ENCODE measurements at regions not wholly inside any gene's neighbourhood (a gene's known extent, or its start where the extent isn't known, plus 50 kb on each side); places are given as distances from the start of the nearest gene placed in this dataset.

DNA sequence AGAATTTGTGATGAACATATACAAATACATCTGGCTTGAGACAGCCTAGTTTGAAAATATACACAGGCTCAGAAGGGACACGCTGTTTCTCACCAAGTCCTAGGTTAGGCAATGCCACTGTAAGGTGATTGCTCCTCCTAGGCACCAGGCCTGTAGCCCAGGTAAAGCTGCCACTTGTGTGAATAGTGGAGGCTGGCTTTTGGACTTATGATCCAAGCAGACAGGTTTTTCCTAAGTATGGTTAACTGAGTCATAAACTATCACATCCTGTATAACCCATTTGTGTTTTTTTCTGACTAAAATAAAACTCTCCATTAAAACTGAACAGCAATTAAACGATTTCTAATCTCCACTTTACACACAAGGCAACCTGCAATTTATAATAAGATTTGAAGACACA lies 81.0 kb downstream of the SEMA4F start:
- Histone ChIP-seq H3K23ac (ENCODE audit: low read length) (no peak overlapping the region), H4K8ac (ENCODE audit: low read depth, low read length) (no peak overlapping the region), H2AK5ac (ENCODE audit: low read length) (no peak overlapping the region), H3K18ac (ENCODE audit: low read length) (no peak overlapping the region), H2BK15ac (replicated peaks; ENCODE audit: low read depth) (no peak overlapping the region), H2BK120ac (ENCODE audit: low read depth, low read length) (no peak overlapping the region), H3K27me3 (ENCODE audit: insufficient read depth, low read length, poor library complexity) (no peaks in the 10 kb centered on the region), H3K79me1 (ENCODE audit: low read length) (no peaks in the 10 kb centered on the region), H3K4me1 (ENCODE audit: control insufficient read depth, low read depth, low read length) (no peaks in the 10 kb centered on the region), H3K4me3 (ENCODE audit: low read length) (no peak overlapping the region), H3K36me3 (ENCODE audit: control insufficient read depth, insufficient read depth, low read length) (no peaks in the 10 kb centered on the region), H3K27ac (ENCODE audit: low read depth, low read length) (no peak overlapping the region), H4K5ac (ENCODE audit: low read length) (no peak overlapping the region), H3K9ac (ENCODE audit: low read length) (no peak overlapping the region), H3K4me2 (ENCODE audit: low read length) (no peak overlapping the region), H3K56ac (ENCODE audit: low read length) (no peak overlapping the region), H2BK5ac (ENCODE audit: low read length) (no peak overlapping the region), H3K4ac (ENCODE audit: low read depth, low read length) (no peak overlapping the region), H3K79me2 (ENCODE audit: control insufficient read depth, insufficient read depth, low read length) (no peaks in the 10 kb centered on the region)
- WGBS (ENCODE audit: extremely low coverage, insufficient coverage, low lambda C conversion rate): 100% methylated on average over 1 of the region's 2 CpGs
- no peak for DNase-seq

DNA sequence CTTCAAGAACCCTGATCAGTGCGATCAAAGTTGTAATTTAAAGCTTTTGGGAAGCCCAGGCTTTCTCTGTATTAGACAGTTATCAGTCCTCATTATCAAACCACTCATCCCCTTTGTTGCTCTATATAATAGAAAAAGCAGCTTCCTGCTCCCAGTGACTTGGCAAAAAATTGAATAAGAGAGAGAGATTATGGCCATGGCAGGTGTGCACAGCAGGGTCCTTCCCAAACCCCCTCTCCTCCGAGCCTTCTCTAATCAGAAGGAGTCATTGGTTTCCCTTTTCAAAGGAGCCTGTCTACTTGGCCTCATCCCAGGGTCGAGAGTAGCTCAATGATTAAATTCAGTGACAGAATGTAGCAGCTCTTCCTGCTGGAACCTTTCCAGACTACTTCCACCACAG lies 81.5 kb downstream of the SEMA4F start:
- no peak overlapping the region for H3K18ac ChIP-seq (ENCODE audit: low read length)
- no peak overlapping the region for H3K4ac ChIP-seq (ENCODE audit: low read depth, low read length)
- no peak overlapping the region for H3K23ac ChIP-seq (ENCODE audit: low read length)
- H3K27me3 ChIP-seq (ENCODE audit: insufficient read depth, low read length, poor library complexity): no peaks in the 10 kb centered on the region
- no peak overlapping the region for H3K27ac ChIP-seq (ENCODE audit: low read depth, low read length)
- no peaks in the 10 kb centered on the region for H3K79me1 ChIP-seq (ENCODE audit: low read length)
- no peak overlapping the region for H4K5ac ChIP-seq (ENCODE audit: low read length)
- H2BK15ac ChIP-seq (replicated peaks; ENCODE audit: low read depth): no peak overlapping the region
- no peak overlapping the region for H2BK120ac ChIP-seq (ENCODE audit: low read depth, low read length)
- H3K4me3 ChIP-seq (ENCODE audit: low read length): no peak overlapping the region
- no CpG with 5 or more reads among the region's 3 CpGs for WGBS (ENCODE audit: extremely low coverage, insufficient coverage, low lambda C conversion rate)
- no peak overlapping the region for H2BK5ac ChIP-seq (ENCODE audit: low read length)
- H3K56ac ChIP-seq (ENCODE audit: low read length): no peak overlapping the region
- H3K9ac ChIP-seq (ENCODE audit: low read length): no peak overlapping the region
- H4K8ac ChIP-seq (ENCODE audit: low read depth, low read length): no peak overlapping the region
- no peaks in the 10 kb centered on the region for H3K36me3 ChIP-seq (ENCODE audit: control insufficient read depth, insufficient read depth, low read length)
- H2AK5ac ChIP-seq (ENCODE audit: low read length): no peak overlapping the region
- peaks cover under 1% of the 10 kb centered on the region for H3K4me1 ChIP-seq (ENCODE audit: control insufficient read depth, low read depth, low read length)
- peak; percentile 10 for DNase-seq
- H3K4me2 ChIP-seq (ENCODE audit: low read length): no peak overlapping the region
- H3K79me2 ChIP-seq (ENCODE audit: control insufficient read depth, insufficient read depth, low read length): no peaks in the 10 kb centered on the region

DNA sequence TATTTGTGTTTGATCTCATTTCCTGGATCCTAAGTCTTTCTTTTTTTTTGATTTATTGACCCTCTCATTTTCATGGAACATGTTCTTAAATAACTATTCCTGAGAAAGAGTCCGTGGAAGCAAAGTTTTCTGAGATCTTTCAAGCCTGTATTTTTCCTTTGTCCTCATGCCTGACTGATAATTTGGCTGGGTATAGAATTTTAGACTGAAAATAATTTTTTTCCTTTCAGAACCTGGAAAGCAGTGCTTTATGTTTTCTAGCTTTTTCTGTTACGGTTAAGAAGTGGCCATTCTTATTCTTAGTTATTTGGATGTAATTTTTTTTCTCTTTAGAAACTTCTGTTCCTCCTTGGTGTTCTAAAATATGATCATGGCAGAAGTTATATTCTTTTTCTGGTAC lies 82.5 kb downstream of the SEMA4F start:
- Histone ChIP-seq H2BK5ac (ENCODE audit: low read length) (no peak overlapping the region), H3K79me2 (ENCODE audit: control insufficient read depth, insufficient read depth, low read length) (no peaks in the 10 kb centered on the region), H3K9ac (ENCODE audit: low read length) (no peak overlapping the region), H3K79me1 (ENCODE audit: low read length) (no peaks in the 10 kb centered on the region), H4K5ac (ENCODE audit: low read length) (no peak overlapping the region), H3K27ac (ENCODE audit: low read depth, low read length) (no peak overlapping the region), H3K56ac (ENCODE audit: low read length) (no peak overlapping the region), H3K27me3 (ENCODE audit: insufficient read depth, low read length, poor library complexity) (no peaks in the 10 kb centered on the region), H4K8ac (ENCODE audit: low read depth, low read length) (no peak overlapping the region), H3K23ac (ENCODE audit: low read length) (no peak overlapping the region), H3K4me1 (ENCODE audit: control insufficient read depth, low read depth, low read length) (peaks cover 7% of the 10 kb centered on the region), H2BK120ac (ENCODE audit: low read depth, low read length) (no peak overlapping the region), H2AK5ac (ENCODE audit: low read length) (no peak overlapping the region), H3K4me3 (ENCODE audit: low read length) (no peak overlapping the region), H3K4ac (ENCODE audit: low read depth, low read length) (no peak overlapping the region), H3K36me3 (ENCODE audit: control insufficient read depth, insufficient read depth, low read length) (no peaks in the 10 kb centered on the region), H3K4me2 (ENCODE audit: low read length) (no peak overlapping the region), H3K18ac (ENCODE audit: low read length) (no peak overlapping the region), H2BK15ac (replicated peaks; ENCODE audit: low read depth) (no peak overlapping the region)
- DNase-seq: no peak
- no CpG with 5 or more reads among the region's 2 CpGs for WGBS (ENCODE audit: extremely low coverage, insufficient coverage, low lambda C conversion rate)

DNA sequence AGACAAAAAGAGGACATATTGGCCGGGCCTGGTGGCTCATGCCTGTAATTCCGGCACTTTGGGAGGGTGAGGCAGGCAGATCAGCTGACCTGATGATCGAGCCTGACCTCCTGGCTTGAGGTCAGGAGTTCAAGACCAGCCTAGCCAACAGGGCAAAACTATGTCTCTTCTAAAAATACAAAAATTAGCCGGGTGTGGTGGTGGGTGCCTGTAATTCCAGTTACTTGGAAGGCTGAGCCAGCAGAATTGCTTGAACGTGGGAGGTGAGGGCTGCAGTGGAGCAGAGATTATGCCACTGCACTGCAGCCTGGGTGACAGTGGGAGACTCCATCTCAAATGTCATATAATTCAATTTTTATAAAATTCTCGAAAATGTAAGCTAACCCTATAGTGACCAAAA lies 84.5 kb downstream of the SEMA4F start:
- Histone ChIP-seq H3K36me3 (ENCODE audit: control insufficient read depth, insufficient read depth, low read length) (no peaks in the 10 kb centered on the region), H3K23ac (ENCODE audit: low read length) (no peak overlapping the region), H3K79me1 (ENCODE audit: low read length) (no peaks in the 10 kb centered on the region), H4K8ac (ENCODE audit: low read depth, low read length) (no peak overlapping the region), H2BK120ac (ENCODE audit: low read depth, low read length) (no peak overlapping the region), H3K4me1 (ENCODE audit: control insufficient read depth, low read depth, low read length) (peaks cover 7% of the 10 kb centered on the region), H3K4me3 (ENCODE audit: low read length) (no peak overlapping the region), H2BK15ac (replicated peaks; ENCODE audit: low read depth) (no peak overlapping the region), H4K5ac (ENCODE audit: low read length) (no peak overlapping the region), H3K79me2 (ENCODE audit: control insufficient read depth, insufficient read depth, low read length) (no peaks in the 10 kb centered on the region), H3K27me3 (ENCODE audit: insufficient read depth, low read length, poor library complexity) (no peaks in the 10 kb centered on the region), H3K56ac (ENCODE audit: low read length) (no peak overlapping the region), H2AK5ac (ENCODE audit: low read length) (no peak overlapping the region), H2BK5ac (ENCODE audit: low read length) (no peak overlapping the region), H3K4ac (ENCODE audit: low read depth, low read length) (no peak overlapping the region), H3K9ac (ENCODE audit: low read length) (no peak overlapping the region), H3K27ac (ENCODE audit: low read depth, low read length) (no peak overlapping the region), H3K4me2 (ENCODE audit: low read length) (no peak overlapping the region), H3K18ac (ENCODE audit: low read length) (no peak overlapping the region)
- no CpG with 5 or more reads among the region's 6 CpGs for WGBS (ENCODE audit: extremely low coverage, insufficient coverage, low lambda C conversion rate)
- no peak for DNase-seq

DNA sequence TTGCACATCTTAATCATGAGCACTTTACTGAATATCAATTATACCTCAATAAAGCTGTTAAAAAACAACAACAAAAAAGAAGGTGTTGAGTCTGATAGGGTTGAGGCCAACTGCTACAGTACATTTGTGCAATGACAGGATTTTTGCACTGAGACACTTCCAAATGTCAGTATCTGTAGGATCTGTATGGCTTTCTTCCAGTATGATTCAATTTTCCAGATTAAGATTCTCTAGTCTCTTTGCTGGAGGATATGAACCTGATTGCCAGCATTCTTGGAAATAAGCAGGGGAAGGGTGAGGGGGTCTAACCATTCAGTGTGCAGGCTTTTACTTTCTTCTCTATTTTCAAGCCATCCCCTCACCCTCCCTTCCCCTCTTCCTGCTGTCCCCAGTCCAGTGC lies 85.1 kb downstream of the SEMA4F start:
- Histone ChIP-seq H2BK120ac (ENCODE audit: low read depth, low read length) (no peak overlapping the region), H3K4ac (ENCODE audit: low read depth, low read length) (no peak overlapping the region), H3K79me1 (ENCODE audit: low read length) (no peaks in the 10 kb centered on the region), H4K8ac (ENCODE audit: low read depth, low read length) (no peak overlapping the region), H3K4me2 (ENCODE audit: low read length) (no peak overlapping the region), H3K36me3 (ENCODE audit: control insufficient read depth, insufficient read depth, low read length) (no peaks in the 10 kb centered on the region), H3K56ac (ENCODE audit: low read length) (no peak overlapping the region), H3K23ac (ENCODE audit: low read length) (no peak overlapping the region), H2BK5ac (ENCODE audit: low read length) (no peak overlapping the region), H3K27me3 (ENCODE audit: insufficient read depth, low read length, poor library complexity) (no peaks in the 10 kb centered on the region), H3K18ac (ENCODE audit: low read length) (no peak overlapping the region), H2BK15ac (replicated peaks; ENCODE audit: low read depth) (no peak overlapping the region), H3K4me3 (ENCODE audit: low read length) (no peak overlapping the region), H3K79me2 (ENCODE audit: control insufficient read depth, insufficient read depth, low read length) (no peaks in the 10 kb centered on the region), H4K5ac (ENCODE audit: low read length) (no peak overlapping the region), H3K4me1 (ENCODE audit: control insufficient read depth, low read depth, low read length) (peaks cover 7% of the 10 kb centered on the region), H2AK5ac (ENCODE audit: low read length) (no peak overlapping the region), H3K27ac (ENCODE audit: low read depth, low read length) (no peak overlapping the region), H3K9ac (ENCODE audit: low read length) (no peak overlapping the region)
- no peak for DNase-seq

DNA sequence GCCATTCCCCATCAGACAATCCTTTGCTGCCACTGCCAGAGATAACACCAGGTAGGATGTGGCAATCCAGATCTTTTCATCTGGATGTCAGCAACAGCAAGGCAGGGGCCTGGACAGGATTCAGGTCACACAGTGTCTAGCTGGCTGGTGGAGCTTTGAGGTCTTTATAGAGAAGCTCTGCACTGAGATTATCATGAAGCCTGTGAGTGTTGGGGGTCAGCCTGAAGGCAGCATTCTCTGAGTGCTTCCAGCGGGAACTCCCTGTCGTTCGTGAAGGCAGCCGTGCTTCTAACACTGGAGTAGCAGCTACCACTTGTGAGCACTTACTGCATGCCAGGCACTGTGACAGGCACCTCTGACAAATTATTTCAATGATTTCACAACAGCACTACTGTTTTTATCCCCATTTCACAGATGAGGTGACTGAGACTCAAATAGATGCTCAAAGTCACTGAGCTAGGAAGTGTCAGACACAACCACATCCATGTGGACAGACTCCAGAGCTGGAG lies 85.7 kb downstream of the SEMA4F start:
- Histone ChIP-seq H3K4me3 (ENCODE audit: low read length) (no peak overlapping the region), H3K27me3 (ENCODE audit: insufficient read depth, low read length, poor library complexity) (no peaks in the 10 kb centered on the region), H3K4ac (ENCODE audit: low read depth, low read length) (no peak overlapping the region), H4K5ac (ENCODE audit: low read length) (no peak overlapping the region), H3K9ac (ENCODE audit: low read length) (no peak overlapping the region), H3K4me1 (ENCODE audit: control insufficient read depth, low read depth, low read length) (peaks cover 7% of the 10 kb centered on the region), H3K36me3 (ENCODE audit: control insufficient read depth, insufficient read depth, low read length) (no peaks in the 10 kb centered on the region), H3K79me2 (ENCODE audit: control insufficient read depth, insufficient read depth, low read length) (no peaks in the 10 kb centered on the region), H2BK5ac (ENCODE audit: low read length) (no peak overlapping the region), H3K4me2 (ENCODE audit: low read length) (no peak overlapping the region), H2BK120ac (ENCODE audit: low read depth, low read length) (no peak overlapping the region), H3K56ac (ENCODE audit: low read length) (no peak overlapping the region), H3K23ac (ENCODE audit: low read length) (no peak overlapping the region), H3K18ac (ENCODE audit: low read length) (no peak overlapping the region), H3K27ac (ENCODE audit: low read depth, low read length) (no peak overlapping the region), H2BK15ac (replicated peaks; ENCODE audit: low read depth) (no peak overlapping the region), H3K79me1 (ENCODE audit: low read length) (no peaks in the 10 kb centered on the region), H2AK5ac (ENCODE audit: low read length) (no peak overlapping the region), H4K8ac (ENCODE audit: low read depth, low read length) (no peak overlapping the region)
- no CpG with 5 or more reads among the region's 4 CpGs for WGBS (ENCODE audit: extremely low coverage, insufficient coverage, low lambda C conversion rate)
- no peak for DNase-seq
